ENCODE measurements at regions not wholly inside any gene's neighbourhood (a gene's known extent, or its start where the extent isn't known, plus 50 kb on each side); places are given as distances from the start of the nearest gene placed in this dataset.

GRCh38 chr12:97306147-97306546 is 156.5 kb upstream of the RMST start:
- TF ChIP-seq, protein P1, sequence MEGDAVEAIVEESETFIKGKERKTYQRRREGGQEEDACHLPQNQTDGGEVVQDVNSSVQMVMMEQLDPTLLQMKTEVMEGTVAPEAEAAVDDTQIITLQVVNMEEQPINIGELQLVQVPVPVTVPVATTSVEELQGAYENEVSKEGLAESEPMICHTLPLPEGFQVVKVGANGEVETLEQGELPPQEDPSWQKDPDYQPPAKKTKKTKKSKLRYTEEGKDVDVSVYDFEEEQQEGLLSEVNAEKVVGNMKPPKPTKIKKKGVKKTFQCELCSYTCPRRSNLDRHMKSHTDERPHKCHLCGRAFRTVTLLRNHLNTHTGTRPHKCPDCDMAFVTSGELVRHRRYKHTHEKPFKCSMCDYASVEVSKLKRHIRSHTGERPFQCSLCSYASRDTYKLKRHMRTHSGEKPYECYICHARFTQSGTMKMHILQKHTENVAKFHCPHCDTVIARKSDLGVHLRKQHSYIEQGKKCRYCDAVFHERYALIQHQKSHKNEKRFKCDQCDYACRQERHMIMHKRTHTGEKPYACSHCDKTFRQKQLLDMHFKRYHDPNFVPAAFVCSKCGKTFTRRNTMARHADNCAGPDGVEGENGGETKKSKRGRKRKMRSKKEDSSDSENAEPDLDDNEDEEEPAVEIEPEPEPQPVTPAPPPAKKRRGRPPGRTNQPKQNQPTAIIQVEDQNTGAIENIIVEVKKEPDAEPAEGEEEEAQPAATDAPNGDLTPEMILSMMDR (IDR thresholded peaks at IDR 0.05; ENCODE audit: poor library complexity), result no peak
- no peak for TF ChIP-seq EZH2phosphoT487 (IDR thresholded peaks at IDR 0.05; ENCODE audit: low read depth, severe bottlenecking, unreplicated experiment)
